ENCODE measurements at regions not wholly inside any gene's neighbourhood (a gene's known extent, or its start where the extent isn't known, plus 50 kb on each side); places are given as distances from the start of the nearest gene placed in this dataset.

DNA sequence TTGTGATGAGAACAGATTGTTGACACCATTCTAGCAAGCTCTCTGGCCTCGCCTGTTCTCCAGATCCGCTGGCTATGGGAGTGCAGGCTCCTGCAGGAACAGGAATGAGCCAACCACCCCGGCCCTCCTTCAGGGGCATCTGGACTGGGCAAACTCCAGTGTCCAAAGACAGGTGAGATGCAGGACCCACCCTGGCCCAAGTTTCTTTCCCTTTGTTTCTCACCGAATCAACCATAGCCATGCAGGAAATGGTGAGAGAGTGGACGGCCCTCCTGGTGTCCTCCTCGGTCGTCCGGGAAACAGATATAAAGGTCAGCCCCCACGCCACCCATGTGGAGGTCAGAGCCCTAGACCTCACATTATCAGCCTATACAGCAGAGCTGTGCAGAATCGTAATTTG lies 108.6 kb upstream of the IRX2 start:
- TF ChIP-seq, protein P1, sequence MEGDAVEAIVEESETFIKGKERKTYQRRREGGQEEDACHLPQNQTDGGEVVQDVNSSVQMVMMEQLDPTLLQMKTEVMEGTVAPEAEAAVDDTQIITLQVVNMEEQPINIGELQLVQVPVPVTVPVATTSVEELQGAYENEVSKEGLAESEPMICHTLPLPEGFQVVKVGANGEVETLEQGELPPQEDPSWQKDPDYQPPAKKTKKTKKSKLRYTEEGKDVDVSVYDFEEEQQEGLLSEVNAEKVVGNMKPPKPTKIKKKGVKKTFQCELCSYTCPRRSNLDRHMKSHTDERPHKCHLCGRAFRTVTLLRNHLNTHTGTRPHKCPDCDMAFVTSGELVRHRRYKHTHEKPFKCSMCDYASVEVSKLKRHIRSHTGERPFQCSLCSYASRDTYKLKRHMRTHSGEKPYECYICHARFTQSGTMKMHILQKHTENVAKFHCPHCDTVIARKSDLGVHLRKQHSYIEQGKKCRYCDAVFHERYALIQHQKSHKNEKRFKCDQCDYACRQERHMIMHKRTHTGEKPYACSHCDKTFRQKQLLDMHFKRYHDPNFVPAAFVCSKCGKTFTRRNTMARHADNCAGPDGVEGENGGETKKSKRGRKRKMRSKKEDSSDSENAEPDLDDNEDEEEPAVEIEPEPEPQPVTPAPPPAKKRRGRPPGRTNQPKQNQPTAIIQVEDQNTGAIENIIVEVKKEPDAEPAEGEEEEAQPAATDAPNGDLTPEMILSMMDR (IDR thresholded peaks at IDR 0.05), result no peak
- no peak for TF ChIP-seq POLR2A (IDR thresholded peaks at IDR 0.05)

Data from body of pancreas (tissue), 4 donors.